GM21528 (cell line): ENCODE measurements at regions not wholly inside any gene's neighbourhood (a gene's known extent, or its start where the extent isn't known, plus 50 kb on each side); places are given as distances from the start of the nearest gene placed in this dataset.
"Not testable (repeated sequence)": the region's sequence is repeated elsewhere in the genome, so short reads cannot be mapped to it uniquely, and the experiment has no call there.

Source experiments
- ATAC-seq: cut with Tn5 transposase; IDR thresholded peaks from one replicate; pipeline ENCODE4 v1.9.1; 2021; ENCODE audit warnings: mild to moderate bottlenecking, moderate library complexity; ENCODE audit not compliant: unreplicated experiment, low FRiP score

- not testable (repeated sequence) for ATAC-seq
Measured at GRCh38 chr5:102154791-102155605, 141.1 kb downstream of the SLCO4C1 start.

- ATAC-seq: no peak
Measured at GRCh38 chr5:102154291-102154690, 141.8 kb downstream of the SLCO4C1 start.

GRCh38 chr5:102153003-102153759 lies 142.9 kb downstream of the SLCO4C1 start:
- ATAC-seq: peak; percentile 76

- ATAC-seq: no peak
Measured at GRCh38 chr5:102139029-102139428, 157.1 kb downstream of the SLCO4C1 start.

- no peak for ATAC-seq
Measured at GRCh38 chr5:102138243-102138653, 157.8 kb downstream of the SLCO4C1 start.

- no peak for ATAC-seq
Measured at GRCh38 chr5:102130890-102131289, 165.2 kb downstream of the SLCO4C1 start.

GRCh38 chr5:102130386-102130785 lies 165.7 kb downstream of the SLCO4C1 start:
- no peak for ATAC-seq

- no peak for ATAC-seq
Measured at GRCh38 chr5:102119252-102119651, 176.8 kb downstream of the SLCO4C1 start.

- no peak for ATAC-seq
Measured at GRCh38 chr5:102115736-102116135, 180.3 kb downstream of the SLCO4C1 start.

GRCh38 chr5:102114525-102115069 lies 181.5 kb downstream of the SLCO4C1 start:
- no peak for ATAC-seq

- ATAC-seq: no peak
Measured at GRCh38 chr5:102107865-102108264, 188.2 kb downstream of the SLCO4C1 start.

- no peak for ATAC-seq
Measured at GRCh38 chr5:102106599-102106998, 189.5 kb downstream of the SLCO4C1 start.

GRCh38 chr5:102099766-102100331 lies 196.2 kb downstream of the SLCO4C1 start:
- ATAC-seq: no peak

GRCh38 chr5:102099083-102099482 lies 197.0 kb downstream of the SLCO4C1 start:
- ATAC-seq: not testable (repeated sequence)

- ATAC-seq: not testable (repeated sequence)
Measured at GRCh38 chr5:102098606-102099005, 197.5 kb downstream of the SLCO4C1 start.

- ATAC-seq: peak; percentile 89
Measured at GRCh38 chr5:102090770-102091169, 205.3 kb downstream of the SLCO4C1 start.

GRCh38 chr5:102089883-102090282 lies 206.2 kb downstream of the SLCO4C1 start:
- no peak for ATAC-seq

GRCh38 chr5:102087906-102088305 lies 208.2 kb downstream of the SLCO4C1 start:
- no peak for ATAC-seq

GRCh38 chr5:102080288-102080687 lies 215.8 kb downstream of the SLCO4C1 start:
- ATAC-seq: no peak

GRCh38 chr5:102077920-102078319 lies 218.2 kb downstream of the SLCO4C1 start:
- no peak for ATAC-seq

- no peak for ATAC-seq
Measured at GRCh38 chr5:102069974-102070373, 226.1 kb downstream of the SLCO4C1 start.
